K562 (cell line): ENCODE measurements at regions not wholly inside any gene's neighbourhood (a gene's known extent, or its start where the extent isn't known, plus 50 kb on each side); places are given as distances from the start of the nearest gene placed in this dataset.

ENCODE experiments used
- CBFA2T2 ChIP-seq: fragments of 450-650 bp; conservative IDR thresholded peaks from 2 replicates; pipeline ENCODE4 v1.6.1; 2017; ENCODE audit warnings: mild to moderate bottlenecking
- CHAMP1 ChIP-seq: fragments of 450-650 bp; IDR thresholded peaks from 2 replicates; pipeline ENCODE4 v1.6.1; 2016; ENCODE audit warnings: mild to moderate bottlenecking
- CUX1 ChIP-seq: fragments of 200-800 bp; sonication (Bioruptor generic); IDR thresholded peaks from 2 replicates; pipeline ENCODE4 v1.6.1; 2016; ENCODE audit warnings: missing genetic modification characterization, missing compliant biosample characterization
- CXXC5 ChIP-seq: fragments of 250-450 bp; sonication (Bioruptor Pico); IDR thresholded peaks from 2 replicates; pipeline ENCODE4 v1.8.0; 2022; ENCODE audit warnings: inconsistent platforms, mild to moderate bottlenecking, moderate library complexity
- HMGXB4 ChIP-seq: sonication (generic); formaldehyde crosslinking; IDR thresholded peaks from 2 replicates; pipeline ENCODE4 v1.8.1; 2023; ENCODE audit warnings: mild to moderate bottlenecking, missing genetic modification reagents
- LEF1 ChIP-seq: fragments of 450-650 bp; IDR thresholded peaks from 2 replicates; pipeline ENCODE4 v1.6.1; 2016; ENCODE audit warnings: mild to moderate bottlenecking
- MCM7 ChIP-seq, 2 experiments: fragments of 450-650 bp; IDR thresholded peaks; 2 replicates each; pipeline ENCODE4 v1.6.1; 2016 to 2018
- MNT ChIP-seq, 2 experiments: fragments of 450-650 bp; conservative IDR thresholded peaks; 2 replicates each; pipeline ENCODE4 v1.6.1; 2017; ENCODE audit warnings: mild to moderate bottlenecking in 2 of 2, moderate library complexity in 2 of 2
- SMARCA4 ChIP-seq: fragments of 450-650 bp; IDR thresholded peaks from 2 replicates; pipeline ENCODE4 v1.6.1; 2016
- ZNF174 ChIP-seq: fragments of 250-450 bp; sonication (Bioruptor Pico); IDR thresholded peaks from 2 replicates; pipeline ENCODE4 v1.4.0; 2020; ENCODE audit warnings: mild to moderate bottlenecking

GRCh38 chr3:152976239-152976638 lies 141.3 kb downstream of the P2RY1 start (continued):
- TF ChIP-seq SMARCA4 (peak; percentile 97), MCM7 (IDR thresholded peaks at IDR 0.05) (no peak), LEF1 (peak; percentile 90), CXXC5 (CRISPR knock-in tag) (peak; percentile 63), CBFA2T2 (peak; percentile 89), CUX1 (CRISPR knock-in tag) (peak; percentile 39; the same call in 1 of the 2 replicates), CHAMP1 (peak; percentile 77; the same call in 1 of the 2 replicates), MNT (conservative IDR thresholded peaks at IDR 0.05) (no peak), ZNF174 (CRISPR knock-in tag) (no peak), HMGXB4 (CRISPR knock-in tag) (no peak)
